HL-60 (cell line): ENCODE measurements at regions not wholly inside any gene's neighbourhood (a gene's known extent, or its start where the extent isn't known, plus 50 kb on each side); places are given as distances from the start of the nearest gene placed in this dataset.

ENCODE experiments used
- DNase-seq, 2 experiments: peaks; one replicate each; pipeline ENCODE4 v3.0.0-alpha.2; 2010 to 2020; ENCODE audit warnings: low read depth in 1 of 2, low spot score in 1 of 2
- H3K27ac ChIP-seq: fragments of 250-450 bp; sonication (Bioruptor Pico); replicated peaks from 2 replicates; pipeline ENCODE4 v1.5.1; 2020; ENCODE audit warnings: mild to moderate bottlenecking, moderate library complexity
- H3K27me3 ChIP-seq: fragments of 250-450 bp; sonication (Bioruptor Pico); 2 replicates; pipeline ENCODE4 v1.5.1; 2021; ENCODE audit warnings: mild to moderate bottlenecking, moderate library complexity; ENCODE audit not compliant: insufficient read depth, poor library complexity, severe bottlenecking
- H3K4me3 ChIP-seq: replicated peaks from 2 replicates; pipeline ENCODE4 v1.5.1; 2011; ENCODE audit warnings: mild to moderate bottlenecking, control low read depth, low read length; ENCODE audit not compliant: insufficient read depth
- CTCF ChIP-seq: IDR thresholded peaks from one replicate; pipeline ENCODE4 v1.5.1; 2011; ENCODE audit warnings: low read length, control low read depth, inconsistent platforms; ENCODE audit not compliant: insufficient read depth
- GABPA ChIP-seq: IDR thresholded peaks from 2 replicates; pipeline ENCODE4 v1.6.1; 2012; ENCODE audit warnings: low read depth
- POLR2AphosphoS5 ChIP-seq: IDR thresholded peaks from 2 replicates; pipeline ENCODE4 v1.6.1; 2012; ENCODE audit warnings: low read depth
- REST ChIP-seq: IDR thresholded peaks from 2 replicates; pipeline ENCODE4 v1.6.1; 2012; ENCODE audit warnings: low read depth; ENCODE audit not compliant: insufficient replicate concordance
- SPI1 ChIP-seq: IDR thresholded peaks from 2 replicates; pipeline ENCODE4 v1.6.1; 2012; ENCODE audit warnings: low read depth, mild to moderate bottlenecking, borderline replicate concordance

GRCh38 chr2:176657393-176657792 is 388.2 kb downstream of the MTX2 start:
- H3K4me3 ChIP-seq, result no peak overlapping the region
- DNase-seq, result no peak
- no peak for TF ChIP-seq SPI1
- TF ChIP-seq REST, result no peak
- H3K27me3 ChIP-seq, result peaks cover 16% of the 10 kb centered on the region
- no peak overlapping the region for H3K27ac ChIP-seq

GRCh38 chr2:176658708-176659107 is 389.5 kb downstream of the MTX2 start:
- Histone ChIP-seq H3K4me3 (no peak overlapping the region), H3K27ac (no peak overlapping the region), H3K27me3 (peaks cover 16% of the 10 kb centered on the region)
- TF ChIP-seq SPI1, result no peak
- no peak for TF ChIP-seq POLR2AphosphoS5
- no peak for TF ChIP-seq REST
- no peak for TF ChIP-seq GABPA
- TF ChIP-seq CTCF, result no peak
- DNase-seq, result no peak

- H3K4me3 ChIP-seq, result no peak overlapping the region
- peaks cover 8% of the 10 kb centered on the region for H3K27me3 ChIP-seq
- DNase-seq, result no peak
- no peak for TF ChIP-seq SPI1
- TF ChIP-seq CTCF, result no peak
- TF ChIP-seq GABPA, result no peak
- no peak for TF ChIP-seq POLR2AphosphoS5
- TF ChIP-seq REST, result no peak
- no peak overlapping the region for H3K27ac ChIP-seq
Measured at GRCh38 chr2:176662753-176663152, 393.5 kb downstream of the MTX2 start.

GRCh38 chr2:176664478-176664877 is 395.2 kb downstream of the MTX2 start:
- Histone ChIP-seq H3K27ac (no peak overlapping the region), H3K27me3 (peaks cover 10% of the 10 kb centered on the region), H3K4me3 (no peak overlapping the region)
- TF ChIP-seq SPI1, result no peak
- TF ChIP-seq CTCF, result no peak
- TF ChIP-seq POLR2AphosphoS5, result no peak
- no peak for TF ChIP-seq REST
- no peak for TF ChIP-seq GABPA
- no peak for DNase-seq
